Endometrium (tissue), 2 donors: ENCODE measurements at regions not wholly inside any gene's neighbourhood (a gene's known extent, or its start where the extent isn't known, plus 50 kb on each side); places are given as distances from the start of the nearest gene placed in this dataset.
"Not testable (repeated sequence)": the region's sequence is repeated elsewhere in the genome, so short reads cannot be mapped to it uniquely, and the experiment has no call there.

Experiments
- FAIRE-seq: peaks from 2 replicates; lab custom pipeline; 2012; peaks lifted over from hg19 to GRCh38; lab: Jason Lieb, UNC
- donor health status: control.
- donor health status: control.

DNA sequence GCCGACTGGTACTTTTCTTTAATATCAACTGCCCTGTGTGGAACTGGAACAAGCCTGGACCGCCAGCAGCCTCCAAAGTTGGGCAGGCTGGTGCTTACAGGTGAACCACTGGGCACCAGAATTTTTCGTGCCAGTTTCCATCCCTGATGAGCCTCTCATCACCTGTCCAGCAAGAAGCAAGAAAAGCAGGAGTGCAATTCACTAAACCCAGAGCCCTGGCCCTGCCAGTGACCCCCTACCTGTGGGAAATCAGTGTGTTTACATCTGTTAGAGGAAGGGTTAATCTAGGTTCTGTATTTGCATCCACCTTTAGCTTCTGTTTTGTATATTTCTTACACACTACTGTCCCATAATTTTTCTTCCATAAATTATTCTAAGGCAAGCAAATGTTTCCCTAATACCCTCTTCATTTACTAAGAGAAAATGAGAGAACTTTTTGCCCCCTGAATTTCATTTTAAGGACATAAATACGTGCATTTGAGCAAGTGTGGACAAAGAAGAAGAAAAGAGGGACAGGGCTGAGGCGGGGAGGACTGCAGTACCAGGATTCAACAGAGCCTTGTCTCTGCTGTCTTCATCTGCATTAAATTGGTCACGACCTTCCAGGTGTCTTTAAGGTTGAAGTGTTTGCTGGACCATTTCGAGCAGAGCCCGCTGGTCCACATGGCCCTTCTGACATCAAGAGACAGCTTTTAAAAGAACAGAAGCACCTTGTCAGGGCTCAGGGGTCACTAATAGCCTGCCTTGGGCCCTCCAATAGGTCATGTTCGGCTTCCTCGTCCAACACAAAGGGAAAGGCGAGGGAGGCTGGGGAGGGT lies 763.1 kb downstream of the BCL11A start:
- FAIRE-seq, result no peak

DNA sequence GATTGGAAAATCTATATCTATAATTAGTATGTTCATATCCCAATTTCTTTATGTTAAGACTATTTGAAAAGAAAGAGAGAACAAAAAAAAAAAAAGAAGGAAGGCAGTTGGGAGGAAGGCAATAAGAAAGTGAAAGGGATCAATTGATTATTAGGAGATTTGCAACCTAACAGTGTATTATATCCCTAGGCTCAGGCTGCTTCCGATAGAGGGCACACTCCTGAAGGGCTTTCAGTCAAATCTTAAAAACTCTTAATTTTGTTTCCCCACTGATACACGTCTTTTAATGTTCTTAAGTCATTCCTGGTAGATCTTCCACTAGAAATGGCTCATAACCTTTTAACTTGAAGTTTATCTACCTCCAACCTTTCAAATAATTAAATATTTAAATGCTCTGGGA lies 763.9 kb downstream of the BCL11A start:
- FAIRE-seq, result no peak

DNA sequence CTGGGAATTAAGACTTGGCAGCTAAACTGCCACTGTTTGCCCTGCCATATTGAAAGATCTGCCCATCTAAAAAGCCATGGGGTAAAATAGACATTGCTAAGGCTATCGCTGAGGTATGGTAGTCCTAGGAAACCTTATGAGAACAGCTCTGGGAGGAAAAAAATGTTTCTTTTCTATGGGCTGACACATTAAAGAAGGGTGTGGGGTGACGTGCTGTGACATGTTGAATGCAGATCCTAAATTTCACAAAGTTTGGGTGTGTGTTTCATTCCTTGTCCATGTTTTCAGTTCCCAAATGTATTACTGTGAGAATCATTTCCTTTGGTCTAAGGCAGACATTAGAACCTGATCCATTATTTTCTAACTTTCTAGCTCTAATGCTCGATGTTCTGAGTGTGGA lies 766.4 kb downstream of the BCL11A start:
- no peak for FAIRE-seq

DNA sequence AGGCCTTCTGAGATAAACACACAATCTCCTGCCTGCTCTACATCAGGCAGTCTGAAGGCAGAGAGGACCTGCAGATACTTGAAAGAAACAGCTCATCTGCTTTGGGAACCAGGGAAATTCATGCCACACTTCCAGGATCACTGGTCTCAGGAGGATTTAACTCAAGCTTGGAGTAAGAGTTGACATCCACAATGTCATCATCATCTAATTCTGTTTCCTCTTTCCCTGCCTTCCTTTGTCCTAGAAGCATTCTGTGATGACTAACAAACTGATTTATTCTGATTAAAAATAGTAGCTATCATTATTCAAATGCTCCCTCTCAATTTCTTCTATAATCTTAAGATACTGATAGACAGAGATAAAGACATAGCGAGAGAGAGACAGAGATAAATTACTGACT lies 766.8 kb downstream of the BCL11A start:
- no peak for FAIRE-seq

DNA sequence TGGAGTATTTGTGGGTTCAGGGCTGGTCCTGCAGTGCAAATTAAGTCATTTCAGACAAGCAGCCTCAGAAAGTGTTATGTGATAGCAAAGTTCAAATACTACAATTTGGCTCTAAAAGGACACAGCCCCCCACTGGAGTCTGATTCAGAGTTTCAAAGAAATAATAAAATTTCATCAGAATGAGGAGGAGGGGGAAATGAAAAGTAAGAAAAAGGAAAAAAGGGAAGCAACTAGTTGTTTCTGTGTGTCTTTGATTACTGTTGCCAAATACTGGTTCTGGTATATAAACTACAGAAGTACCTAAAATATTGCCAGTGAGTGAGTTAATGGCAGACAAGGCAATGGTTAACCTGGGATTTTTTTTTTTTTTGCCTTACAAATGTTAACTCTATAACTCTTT lies 773.9 kb downstream of the BCL11A start:
- FAIRE-seq, result no peak

DNA sequence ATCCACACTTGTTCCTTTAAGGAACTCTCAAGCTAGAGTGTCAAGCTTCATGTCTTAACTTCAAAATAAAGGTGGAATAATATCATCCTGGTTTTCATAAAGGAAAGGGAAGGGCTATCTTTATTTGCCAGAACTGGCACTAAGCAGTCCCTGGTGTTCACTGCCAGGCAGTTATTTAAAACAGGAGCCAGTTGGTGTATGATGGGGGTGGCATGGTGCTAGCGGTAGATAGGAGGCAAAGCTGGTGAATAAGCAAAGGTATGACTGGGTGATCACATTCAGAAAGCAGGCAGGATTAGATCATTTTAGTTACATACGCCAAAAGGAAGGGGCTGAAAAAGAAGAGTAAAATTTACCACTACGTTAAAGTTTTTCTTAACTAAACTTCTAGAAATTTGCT lies 776.3 kb downstream of the BCL11A start:
- FAIRE-seq, result no peak

DNA sequence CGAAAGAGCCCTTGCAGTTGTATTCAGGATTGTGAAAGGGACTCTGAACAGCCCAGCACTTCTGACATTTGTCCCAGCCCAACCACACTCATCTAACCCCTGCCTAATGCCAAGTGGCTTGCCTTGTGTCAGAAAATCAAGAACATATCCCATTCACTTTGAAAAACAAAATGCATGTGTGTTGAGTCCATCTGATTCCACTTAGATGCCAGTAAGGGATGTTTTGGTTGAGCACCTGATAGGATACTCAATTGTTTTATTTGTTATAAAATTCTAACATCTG lies 776.8 kb downstream of the BCL11A start:
- FAIRE-seq, result no peak

DNA sequence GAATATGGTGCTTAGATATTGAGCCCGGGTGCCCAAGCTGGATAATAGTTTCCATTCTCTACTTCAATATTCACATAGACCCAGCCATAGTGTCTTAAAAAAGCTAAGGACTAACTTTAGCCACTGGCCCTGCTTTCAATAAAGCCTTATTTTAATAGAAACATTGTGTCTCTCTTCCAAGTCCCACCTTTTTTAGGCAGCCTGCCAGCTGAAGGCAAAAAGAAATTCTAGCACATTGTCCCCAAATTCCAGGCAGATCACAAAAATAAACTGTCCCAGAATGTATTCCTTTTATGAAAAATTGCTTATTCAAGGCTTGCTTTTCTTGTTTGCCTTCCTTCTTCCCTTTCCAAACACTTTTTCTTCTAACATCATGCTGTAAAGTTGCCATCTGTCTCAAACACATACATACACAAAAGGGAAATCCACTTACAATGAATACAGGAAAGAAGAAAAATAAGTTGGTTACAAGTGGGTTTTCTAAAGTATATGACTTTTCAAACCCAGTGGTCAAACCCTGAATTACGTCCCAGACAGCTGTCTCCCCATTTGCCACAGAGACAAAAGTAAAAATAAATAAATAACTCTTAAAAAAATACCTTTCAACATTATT lies 778.5 kb downstream of the BCL11A start:
- FAIRE-seq, result no peak

DNA sequence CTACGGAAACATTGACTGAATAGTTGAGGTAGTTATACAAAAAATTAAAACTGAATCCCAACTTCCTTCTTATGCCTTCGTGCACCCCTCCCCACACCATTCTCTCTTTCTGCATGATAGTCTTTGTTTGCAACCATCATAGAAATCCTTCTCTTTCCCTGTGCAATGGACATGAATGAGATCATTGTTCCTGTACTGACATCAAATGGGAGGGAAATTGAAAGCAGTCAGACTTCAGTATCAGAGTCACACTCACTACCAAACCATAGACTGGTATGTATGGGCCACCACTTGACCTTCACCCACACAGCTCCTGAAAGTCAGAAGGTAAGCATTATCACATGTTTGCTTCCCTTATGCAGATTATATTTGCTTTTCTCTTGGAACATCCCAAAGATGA lies 782.8 kb downstream of the BCL11A start:
- FAIRE-seq, result no peak

DNA sequence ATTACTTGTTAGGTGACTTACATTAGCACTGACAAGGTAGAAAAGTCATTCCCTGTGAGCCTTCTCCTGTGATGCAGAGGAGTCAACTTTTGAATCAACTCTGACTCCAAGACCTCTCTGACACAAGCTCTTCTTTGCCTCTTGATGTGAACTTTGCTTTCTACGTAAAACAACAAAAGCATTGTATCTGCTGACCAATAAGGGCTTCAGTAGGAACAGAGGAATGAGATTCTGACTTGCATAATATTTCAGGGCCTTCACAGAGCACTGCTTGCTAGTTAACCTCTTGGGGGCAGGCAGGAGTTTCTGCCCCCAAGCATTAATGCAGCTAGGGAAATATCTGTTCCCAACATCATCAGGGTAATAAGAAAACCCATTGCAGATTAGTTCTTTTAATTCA lies 791.5 kb downstream of the BCL11A start:
- no peak for FAIRE-seq

DNA sequence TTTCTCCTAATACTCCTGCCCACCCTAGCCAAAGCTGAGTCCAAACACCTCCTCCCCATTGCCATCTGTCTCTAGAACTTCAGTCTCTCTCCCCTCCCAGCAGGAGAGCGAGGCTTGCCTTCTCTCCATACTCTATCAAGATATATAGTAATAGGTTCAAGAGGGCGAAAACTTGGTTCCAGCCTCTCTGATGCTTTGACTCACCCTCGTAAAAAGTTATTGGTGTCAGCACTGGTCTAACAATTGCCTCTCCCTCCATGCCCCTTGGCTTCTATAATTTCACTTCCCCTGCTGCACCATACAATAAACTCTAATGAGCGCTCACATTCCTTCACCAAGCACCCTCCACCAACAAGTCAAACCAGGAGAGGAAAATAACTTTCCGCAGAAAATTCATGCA lies 797.3 kb downstream of the BCL11A start:
- no peak for FAIRE-seq

DNA sequence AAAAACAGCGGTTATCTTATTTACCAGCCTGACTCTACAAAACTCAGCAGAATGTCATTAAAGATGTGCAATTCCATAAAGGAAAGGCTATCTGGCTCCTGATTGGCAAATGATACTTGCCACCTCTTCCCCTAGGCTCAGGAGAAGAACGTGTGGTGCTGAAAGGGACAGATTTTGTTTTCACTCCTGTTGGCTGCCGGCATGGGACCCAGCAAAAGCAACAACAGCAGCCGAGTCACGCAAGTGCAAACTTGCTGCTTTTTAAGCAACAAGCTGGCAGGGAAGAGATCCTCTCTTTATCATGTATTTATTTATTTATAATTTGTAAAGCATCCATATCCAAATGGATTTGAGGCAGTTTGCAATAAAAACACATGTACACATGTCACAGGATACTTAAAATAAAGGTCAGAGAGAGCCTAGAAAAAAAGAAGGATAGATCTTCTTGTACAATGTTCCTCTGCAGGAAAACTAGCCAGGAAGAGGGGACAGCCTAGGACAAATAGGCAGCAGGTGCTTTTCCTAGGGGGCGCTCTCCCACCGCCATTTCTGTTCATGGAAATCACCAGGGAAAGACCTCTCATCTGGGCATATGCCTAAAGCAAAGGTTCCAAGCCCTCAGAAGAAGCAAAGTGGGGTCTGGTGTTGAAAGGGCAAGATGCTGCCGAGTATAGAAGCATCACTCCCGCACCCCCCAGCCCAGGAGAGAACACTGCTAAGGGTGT lies 799.3 kb downstream of the BCL11A start:
- FAIRE-seq, result no peak

DNA sequence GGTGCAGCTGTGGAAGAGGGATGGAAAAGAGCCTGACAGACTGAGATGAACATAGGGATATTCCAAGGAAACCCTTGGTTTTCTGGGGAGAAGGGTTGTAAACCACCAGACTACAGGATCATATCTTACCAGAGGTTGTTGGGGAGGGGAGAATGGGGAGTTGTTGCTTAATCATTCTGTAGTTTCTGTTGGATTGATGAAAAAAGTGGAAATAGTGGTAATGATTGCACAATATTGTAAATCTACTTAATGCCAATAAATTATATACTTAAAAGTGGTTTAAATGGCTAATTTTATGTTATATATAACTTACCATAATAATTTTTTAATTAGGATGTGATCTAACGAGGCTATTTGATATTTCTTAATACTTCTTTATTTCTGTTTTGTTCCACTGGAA lies 800.9 kb downstream of the BCL11A start:
- no peak for FAIRE-seq

DNA sequence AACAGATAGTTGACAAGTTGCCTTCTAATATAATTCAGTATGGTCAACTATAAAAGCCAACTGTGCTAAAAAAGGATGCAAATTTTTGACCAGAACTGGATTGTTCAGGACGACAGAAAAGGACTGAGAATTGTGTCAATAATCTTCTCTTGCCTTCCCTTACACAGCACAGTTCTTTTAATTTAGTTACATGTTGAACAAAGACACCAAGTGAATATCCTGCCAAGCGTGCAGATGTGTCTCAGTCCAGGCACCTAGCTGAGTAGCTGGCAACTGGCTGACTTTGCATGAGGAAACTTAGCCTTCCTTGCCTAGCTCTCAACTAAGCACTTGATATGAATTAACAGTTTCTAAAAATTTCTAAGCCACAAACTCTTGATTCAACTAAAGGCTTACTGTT lies 801.4 kb downstream of the BCL11A start:
- no peak for FAIRE-seq

DNA sequence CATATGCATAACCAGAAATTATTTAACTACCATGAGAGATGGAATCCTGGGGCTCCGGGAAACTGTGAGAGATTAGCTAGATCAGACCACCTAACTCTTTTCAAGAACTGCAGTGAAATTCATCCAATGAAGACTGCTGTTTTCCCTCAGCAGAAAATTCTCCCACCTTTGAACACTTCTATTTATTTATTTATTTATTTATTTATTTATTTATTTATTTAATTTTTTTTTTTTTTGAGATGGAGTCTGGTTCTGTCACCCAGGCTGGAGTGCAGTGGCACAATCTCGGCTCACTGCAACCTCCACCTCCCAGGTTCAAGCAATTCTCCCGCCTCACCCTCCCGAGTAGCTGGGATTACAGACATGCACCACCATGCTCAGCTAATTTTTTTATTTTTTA lies 802.2 kb downstream of the BCL11A start:
- FAIRE-seq, result not testable (repeated sequence)

DNA sequence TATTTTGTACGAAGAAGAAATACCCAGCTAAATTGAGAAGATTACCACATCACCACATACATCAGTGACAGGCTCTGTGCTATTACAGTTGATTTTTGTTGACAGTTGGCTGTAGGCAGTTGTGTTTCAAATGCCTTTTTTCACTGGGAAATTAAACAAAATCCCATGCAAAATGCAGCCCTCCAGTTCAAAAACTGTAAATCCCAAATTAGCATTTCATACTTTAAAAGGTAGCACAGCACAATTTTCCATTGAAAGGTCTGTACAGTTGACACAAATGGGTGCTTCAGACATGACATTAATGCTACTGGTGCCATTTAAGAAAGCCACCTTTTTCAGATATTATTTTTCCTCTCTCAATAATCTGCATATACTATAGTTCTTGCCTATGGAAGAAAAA lies 807.2 kb downstream of the BCL11A start:
- no peak for FAIRE-seq

DNA sequence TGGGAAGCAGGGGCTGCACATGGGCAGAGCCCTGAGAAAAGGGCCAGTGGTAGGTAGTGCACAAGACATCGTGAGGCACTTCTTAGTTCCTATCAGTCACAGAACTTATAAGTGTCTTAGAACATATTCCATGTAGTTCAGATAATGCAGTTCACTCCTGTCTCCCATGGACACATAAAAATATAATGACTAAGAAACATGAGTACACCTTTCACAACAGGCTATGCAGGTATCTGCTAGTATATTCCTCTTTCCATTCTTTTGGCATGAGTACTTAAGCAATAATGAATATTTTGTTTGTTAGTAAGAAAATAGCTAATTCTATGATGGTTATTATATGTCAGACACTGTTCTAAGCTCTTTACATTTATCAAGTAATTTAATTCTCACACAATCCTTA lies 808.4 kb downstream of the BCL11A start:
- no peak for FAIRE-seq

DNA sequence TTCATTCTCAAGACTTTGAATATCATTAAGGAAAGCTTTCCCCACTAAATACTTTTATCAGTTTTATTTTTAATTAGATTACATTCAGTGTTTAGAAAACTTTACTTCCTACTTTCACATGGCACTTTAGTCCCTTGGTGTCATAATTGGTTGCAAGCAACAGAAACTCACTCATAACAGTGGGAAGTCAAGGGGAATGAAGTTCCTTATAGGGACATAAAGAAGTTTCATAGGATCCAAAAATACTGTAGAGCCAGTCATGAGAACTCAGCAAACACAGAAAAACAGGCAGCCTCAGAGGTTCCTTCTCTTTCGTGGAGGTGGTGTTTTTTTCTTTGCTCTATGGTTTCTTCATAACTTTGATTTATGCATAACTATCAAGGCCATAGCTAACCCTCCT lies 809.0 kb downstream of the BCL11A start:
- FAIRE-seq, result no peak

DNA sequence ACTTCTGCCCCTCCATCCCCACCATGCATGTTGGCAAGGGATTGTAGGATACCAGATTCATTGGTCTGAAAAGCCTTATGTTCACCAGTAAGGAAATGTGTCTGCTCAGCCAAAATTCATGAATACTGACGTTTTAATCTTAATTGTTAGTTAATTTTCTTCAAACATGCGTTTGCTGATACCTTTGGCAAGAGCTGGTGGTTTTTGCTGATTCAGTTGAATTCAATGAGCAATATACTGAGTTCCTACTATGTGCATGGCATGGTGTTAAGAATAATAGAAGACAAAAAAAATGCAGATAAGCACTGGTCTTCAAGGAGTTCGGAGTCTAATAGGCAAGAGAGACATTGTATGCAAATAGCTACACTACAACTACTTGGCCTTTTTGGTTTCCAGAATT lies 811.6 kb downstream of the BCL11A start:
- FAIRE-seq, result no peak

DNA sequence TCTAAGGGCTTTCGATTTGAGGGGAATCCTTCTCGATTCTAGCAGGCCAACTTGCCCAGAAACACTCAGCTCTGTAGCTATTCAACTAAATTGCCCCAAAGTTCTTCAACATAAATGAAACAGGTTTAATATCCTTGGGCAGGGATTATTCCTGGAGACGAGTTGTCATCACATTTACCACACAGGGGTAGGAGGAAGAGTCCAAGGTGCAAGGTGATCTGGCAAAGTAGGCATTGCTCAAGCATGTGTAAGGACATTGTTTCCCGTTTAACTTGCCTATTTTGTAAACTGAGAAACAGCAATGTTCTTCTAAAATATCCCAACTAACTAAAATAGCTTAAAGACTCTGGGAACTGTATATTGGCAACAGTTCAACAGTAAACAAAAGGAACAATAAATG lies 814.3 kb downstream of the BCL11A start:
- FAIRE-seq, result no peak

DNA sequence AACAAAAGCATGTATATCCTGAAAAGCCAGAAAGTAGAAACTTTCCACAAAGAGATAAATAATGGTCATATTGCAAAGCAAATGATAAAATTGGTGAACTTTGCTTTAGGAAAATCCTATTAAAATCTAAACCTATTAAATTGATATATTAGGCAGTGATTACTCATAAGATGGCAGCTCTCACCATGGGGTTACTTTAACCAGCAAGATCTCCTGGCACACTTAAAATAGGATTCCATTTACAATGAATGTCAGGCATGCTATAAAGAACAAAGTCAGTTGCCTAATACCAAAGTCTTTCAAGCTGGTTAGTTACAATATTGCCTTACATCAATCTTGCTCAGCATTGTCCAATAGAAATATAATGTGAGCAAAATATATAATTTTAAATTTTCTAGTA lies 816.2 kb downstream of the BCL11A start:
- FAIRE-seq, result no peak

DNA sequence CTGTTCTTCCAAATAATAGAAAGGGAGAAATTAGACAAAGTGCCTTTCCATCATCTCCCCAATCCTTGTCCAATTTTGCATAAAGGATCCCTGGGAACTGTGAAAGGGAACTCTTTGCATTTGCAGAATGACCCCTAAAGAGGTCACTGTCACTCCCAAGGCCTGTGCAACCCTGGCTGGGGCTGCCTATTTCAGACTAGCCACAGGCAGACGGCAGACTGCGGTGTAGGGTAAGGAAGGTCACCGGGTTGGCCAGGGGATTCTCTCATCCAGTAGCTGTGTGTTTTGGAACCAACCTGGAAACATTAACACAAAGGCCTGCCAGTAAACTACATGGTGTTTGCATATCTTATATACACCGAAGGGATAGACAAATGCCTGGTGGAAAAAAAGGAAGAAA lies 818.7 kb downstream of the BCL11A start:
- FAIRE-seq, result no peak

DNA sequence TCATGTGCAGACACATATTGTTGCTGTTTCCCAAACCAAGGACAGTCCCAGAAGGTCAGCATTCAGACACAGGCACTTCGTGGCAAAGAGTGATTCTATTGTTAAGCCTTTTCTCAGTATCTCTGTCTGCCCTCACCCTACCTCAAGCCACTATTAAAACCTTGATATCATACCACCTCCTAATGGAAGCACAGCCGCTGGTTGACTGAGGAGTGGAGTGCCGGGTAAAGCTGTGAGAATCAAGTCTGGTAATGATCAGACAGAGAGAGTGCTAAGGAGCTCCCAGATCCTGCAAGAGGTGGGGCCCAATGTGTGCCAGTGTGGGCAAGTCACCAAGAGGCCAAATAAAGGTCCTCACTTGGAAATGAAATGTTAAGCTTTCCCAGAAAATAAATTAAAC lies 819.5 kb downstream of the BCL11A start:
- FAIRE-seq, result no peak

DNA sequence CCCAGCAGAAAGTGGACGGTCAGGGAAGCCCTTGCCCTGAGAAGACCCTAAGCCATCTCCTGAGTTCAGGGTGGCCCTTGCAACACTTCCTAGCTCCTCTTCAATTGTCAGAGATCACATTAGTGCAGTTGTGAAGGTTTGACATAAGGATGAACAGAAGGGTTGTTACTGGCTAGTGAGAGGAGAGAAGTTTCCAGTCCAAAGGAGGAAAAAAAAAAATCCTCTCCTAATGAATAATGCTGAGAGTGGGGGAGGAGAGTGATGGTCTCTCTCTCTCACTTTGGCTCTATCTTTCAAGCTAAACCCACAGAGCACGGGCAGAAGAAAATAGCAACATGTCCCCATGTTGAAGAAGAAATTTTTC lies 819.9 kb downstream of the BCL11A start:
- FAIRE-seq, result no peak
